AG04449 (cell line): ENCODE measurements at regions not wholly inside any gene's neighbourhood (a gene's known extent, or its start where the extent isn't known, plus 50 kb on each side); places are given as distances from the start of the nearest gene placed in this dataset.

Experiments used
- CTCF ChIA-PET: fragments of 350-600 bp; formaldehyde crosslinking; extraction: SDS; loops from one replicate; lab custom pipeline; 2021; ENCODE audit warnings: antibody characterized with exemption; lab: Yijun Ruan, JAX
- POLR2A ChIA-PET: fragments of 400-600, 350-600 bp; formaldehyde crosslinking; extraction: SDS; loops from one replicate; lab custom pipeline; 2020; ENCODE audit warnings: antibody characterized with exemption, inconsistent platforms; lab: Yijun Ruan, JAX
- DNase-seq: peaks from one replicate; pipeline ENCODE4 v3.0.0-alpha.2; 2010; ENCODE audit warnings: low read depth, low spot score
- H3K4me3 ChIP-seq: 2 replicates; pipeline ENCODE4 v1.5.1; 2011; ENCODE audit warnings: low read depth, mild to moderate bottlenecking, control low read depth, low read length
- TF ChIP-seq, protein P1 (sequence below): IDR thresholded peaks from one replicate; pipeline ENCODE4 v1.5.1; 2011; ENCODE audit warnings: mild to moderate bottlenecking, moderate library complexity, low read length, control low read depth, inconsistent platforms; ENCODE audit not compliant: insufficient read depth; ENCODE audit errors: missing control alignments

DNA sequence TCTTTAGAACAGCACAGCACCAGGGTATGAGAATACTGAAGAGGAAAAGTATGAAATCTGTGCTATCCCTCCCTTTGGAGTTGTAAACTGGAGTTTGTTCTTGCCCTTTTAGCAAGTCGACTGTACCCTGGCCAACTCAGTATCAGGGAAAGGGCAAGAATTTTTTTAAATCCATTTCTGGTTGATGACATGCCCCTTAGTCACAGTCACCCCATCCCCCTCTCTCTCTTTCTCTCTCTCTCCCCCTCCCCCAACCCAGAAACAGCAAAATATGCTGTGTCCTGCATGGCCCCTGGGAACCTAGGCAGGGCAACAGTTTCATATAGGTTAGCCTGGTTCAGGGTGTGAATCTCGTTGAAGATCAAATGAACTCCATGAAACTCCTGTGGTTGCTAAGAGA, 177.7 kb upstream of the ADO start:
- DNase-seq: no peak
- H3K4me3 ChIP-seq: no peak overlapping the region
- TF ChIP-seq, protein P1, sequence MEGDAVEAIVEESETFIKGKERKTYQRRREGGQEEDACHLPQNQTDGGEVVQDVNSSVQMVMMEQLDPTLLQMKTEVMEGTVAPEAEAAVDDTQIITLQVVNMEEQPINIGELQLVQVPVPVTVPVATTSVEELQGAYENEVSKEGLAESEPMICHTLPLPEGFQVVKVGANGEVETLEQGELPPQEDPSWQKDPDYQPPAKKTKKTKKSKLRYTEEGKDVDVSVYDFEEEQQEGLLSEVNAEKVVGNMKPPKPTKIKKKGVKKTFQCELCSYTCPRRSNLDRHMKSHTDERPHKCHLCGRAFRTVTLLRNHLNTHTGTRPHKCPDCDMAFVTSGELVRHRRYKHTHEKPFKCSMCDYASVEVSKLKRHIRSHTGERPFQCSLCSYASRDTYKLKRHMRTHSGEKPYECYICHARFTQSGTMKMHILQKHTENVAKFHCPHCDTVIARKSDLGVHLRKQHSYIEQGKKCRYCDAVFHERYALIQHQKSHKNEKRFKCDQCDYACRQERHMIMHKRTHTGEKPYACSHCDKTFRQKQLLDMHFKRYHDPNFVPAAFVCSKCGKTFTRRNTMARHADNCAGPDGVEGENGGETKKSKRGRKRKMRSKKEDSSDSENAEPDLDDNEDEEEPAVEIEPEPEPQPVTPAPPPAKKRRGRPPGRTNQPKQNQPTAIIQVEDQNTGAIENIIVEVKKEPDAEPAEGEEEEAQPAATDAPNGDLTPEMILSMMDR: no peak
- POLR2A ChIA-PET: interaction anchor here (1.0 kb wide), 1 partner anchor 11 kb away, joined by 5 read pairs; no protein-coding TSS in a partner anchor
- CTCF ChIA-PET: no interaction called here

DNA sequence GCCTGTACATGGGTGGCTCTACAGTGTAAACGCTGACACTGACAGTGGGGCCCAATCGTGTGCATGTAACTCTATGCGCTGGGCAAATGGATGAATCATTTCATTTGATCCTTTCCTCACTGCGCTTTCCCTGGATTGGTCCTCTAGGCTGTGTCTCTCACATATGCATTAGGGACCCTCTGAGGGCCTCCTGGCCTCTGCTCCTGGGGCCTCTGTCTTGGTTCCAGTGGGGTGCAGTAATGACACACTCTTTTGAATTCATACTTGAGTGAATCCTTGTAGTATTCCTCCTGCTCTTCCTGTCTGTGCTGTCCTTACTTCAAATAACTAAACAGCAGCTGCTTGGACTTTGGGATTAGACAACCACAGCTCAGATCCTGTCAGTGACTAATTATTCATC, 176.5 kb upstream of the ADO start:
- ChIA-PET POLR2A (no interaction called here), CTCF (no interaction called here)
- TF ChIP-seq, protein P1: no peak
- H3K4me3 ChIP-seq: no peak overlapping the region
- no peak for DNase-seq

DNA sequence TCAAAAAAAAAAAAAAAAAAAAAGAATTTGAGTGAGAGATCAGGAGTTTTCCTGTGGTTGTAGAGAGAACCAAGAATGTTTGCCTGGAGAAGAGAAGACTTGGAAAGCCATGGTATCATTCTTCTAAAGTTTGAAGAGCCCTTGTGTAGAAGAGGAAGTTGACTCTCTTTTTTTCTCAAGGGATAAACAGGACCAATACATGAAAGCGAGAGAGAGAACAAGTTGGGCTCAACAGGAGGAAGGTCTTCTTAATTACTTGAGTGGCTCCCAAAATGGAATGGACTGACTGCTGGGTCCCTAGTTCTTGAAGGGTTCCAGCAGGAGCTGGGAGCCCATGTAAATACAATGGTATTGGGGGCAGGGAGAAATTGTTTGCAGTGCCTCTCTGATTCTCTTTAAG, 173.3 kb upstream of the ADO start:
- TF ChIP-seq, protein P1: no peak
- ChIA-PET POLR2A (interaction anchor here (0.6 kb wide), 1 partner anchor 9 kb away, joined by 3 read pairs; no protein-coding TSS in a partner anchor), CTCF (no interaction called here)
- no peak overlapping the region for H3K4me3 ChIP-seq
- no peak for DNase-seq

DNA sequence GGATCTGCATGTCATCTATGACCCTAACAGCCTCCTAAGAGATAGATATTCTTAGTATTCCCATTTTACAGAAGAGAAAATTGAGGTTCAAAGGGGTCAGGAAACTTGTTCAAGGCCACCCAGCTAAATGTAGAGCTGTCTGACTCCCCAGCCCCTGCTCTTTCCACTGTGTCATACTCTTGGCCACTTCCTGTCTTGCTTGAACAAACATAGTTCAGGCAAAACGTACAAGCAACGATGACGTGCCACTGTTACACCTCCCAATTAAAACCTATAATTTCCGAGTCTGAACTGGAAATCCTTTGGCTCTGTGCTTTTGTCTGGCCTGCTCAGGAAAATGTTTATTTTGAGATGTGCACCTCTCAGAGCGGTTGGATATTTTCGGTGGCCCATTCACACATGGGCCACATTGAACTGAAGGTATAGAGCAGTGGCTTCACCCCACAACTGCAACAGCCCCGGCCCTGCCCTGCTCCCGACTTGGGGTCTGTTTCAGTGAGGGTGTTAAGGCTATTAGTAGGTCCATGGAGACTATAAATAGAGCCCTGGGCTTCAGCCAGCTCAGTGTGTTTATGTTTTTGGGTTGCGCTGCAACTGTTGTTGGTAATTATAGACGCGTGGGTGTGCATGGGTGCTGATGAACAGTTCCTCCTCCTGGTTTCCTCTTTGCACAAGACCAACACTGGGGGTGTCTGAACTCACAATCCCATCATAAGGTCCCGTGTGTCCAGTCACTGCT, 172.3 kb upstream of the ADO start:
- CTCF ChIA-PET: no interaction called here
- no peak overlapping the region for H3K4me3 ChIP-seq
- POLR2A ChIA-PET: no interaction called here
- no peak for DNase-seq
- TF ChIP-seq, protein P1: no peak

DNA sequence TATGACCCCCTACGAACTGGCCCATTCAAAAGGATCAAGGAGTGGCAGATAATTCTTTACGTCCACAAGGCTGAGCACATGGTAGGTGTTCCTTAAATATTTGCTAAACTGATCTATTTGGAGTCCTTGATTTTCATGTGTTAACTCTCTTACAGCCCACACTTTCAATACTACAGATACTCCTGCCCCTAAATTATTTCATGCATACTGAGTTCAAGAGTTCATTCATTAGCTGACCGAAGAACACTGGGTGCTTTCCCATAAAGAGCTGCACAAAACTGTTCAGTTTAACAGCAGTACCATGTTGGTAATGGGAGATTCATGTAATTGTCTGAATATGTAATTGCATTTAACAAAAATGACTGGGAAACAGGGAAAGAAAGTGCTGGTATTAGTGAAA, 170.5 kb upstream of the ADO start:
- DNase-seq: no peak
- ChIA-PET POLR2A (no interaction called here), CTCF (no interaction called here)
- H3K4me3 ChIP-seq: no peak overlapping the region
- TF ChIP-seq, protein P1: no peak

DNA sequence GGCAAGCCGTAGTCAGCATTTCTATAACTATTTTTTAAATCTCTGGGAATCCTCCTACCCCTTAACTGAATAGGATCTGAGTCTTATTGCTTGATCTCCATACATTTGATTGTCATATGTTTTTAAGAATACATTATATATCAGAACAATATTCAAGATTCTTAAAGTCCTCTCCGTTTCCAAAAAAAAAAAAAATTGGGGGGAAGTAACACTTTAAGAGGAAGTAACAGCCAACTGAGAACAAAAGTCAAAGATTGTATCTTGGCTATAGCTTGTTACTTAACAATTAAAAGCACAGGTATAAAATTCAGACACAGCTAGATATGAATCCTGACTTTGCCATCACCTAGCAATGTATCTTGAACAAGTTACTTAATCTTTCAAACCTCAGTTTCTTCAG, 169.9 kb upstream of the ADO start:
- ChIA-PET POLR2A (no interaction called here), CTCF (interaction anchor here (0.7 kb wide), 1 partner anchor 10 kb away, joined by 3 read pairs; no protein-coding TSS in a partner anchor)
- TF ChIP-seq, protein P1: no peak
- no peak for DNase-seq
- no peak overlapping the region for H3K4me3 ChIP-seq
